Endothelial cell (in vitro differentiated cells): ENCODE measurements at regions not wholly inside any gene's neighbourhood (a gene's known extent, or its start where the extent isn't known, plus 50 kb on each side); places are given as distances from the start of the nearest gene placed in this dataset.

Source experiments
- DNase-seq: peaks from one replicate; pipeline ENCODE4 v3.0.0; 2021; ENCODE audit warnings: low spot score
- H3K27ac Mint-ChIP-seq: one replicate; pipeline ENCODE4 v1.8.0; 2021; ENCODE audit warnings: mixed read lengths, inconsistent platforms; ENCODE audit not compliant: unreplicated experiment
- H3K27me3 Mint-ChIP-seq: one replicate; pipeline ENCODE4 v1.8.0; 2021; ENCODE audit warnings: mild to moderate bottlenecking, moderate library complexity, mixed read lengths, inconsistent platforms; ENCODE audit not compliant: unreplicated experiment
- H3K36me3 Mint-ChIP-seq: one replicate; pipeline ENCODE4 v1.8.0; 2021; ENCODE audit warnings: mild to moderate bottlenecking, low read depth, mixed read lengths, inconsistent platforms; ENCODE audit not compliant: unreplicated experiment
- H3K4me1 Mint-ChIP-seq: one replicate; pipeline ENCODE4 v1.8.0; 2021; ENCODE audit warnings: mild to moderate bottlenecking, mixed read lengths, inconsistent platforms; ENCODE audit not compliant: unreplicated experiment
- H3K4me3 Mint-ChIP-seq: one replicate; pipeline ENCODE4 v1.8.0; 2021; ENCODE audit warnings: mild to moderate bottlenecking, mixed read lengths, inconsistent platforms; ENCODE audit not compliant: unreplicated experiment
- H3K9me3 Mint-ChIP-seq: one replicate; pipeline ENCODE4 v1.8.0; 2021; ENCODE audit warnings: mixed read lengths, inconsistent platforms; ENCODE audit not compliant: unreplicated experiment
- CTCF ChIP-seq: fragments of 200-600 bp; sonication (generic); IDR thresholded peaks from one replicate; pipeline ENCODE4 v1.5.0; 2021; ENCODE audit warnings: antibody characterized with exemption; ENCODE audit not compliant: unreplicated experiment

- Mint-ChIP-seq H3K4me1 (peaks cover 6% of the 10 kb centered on the region), H3K27me3 (peaks cover 5% of the 10 kb centered on the region), H3K36me3 (peaks cover 3% of the 10 kb centered on the region), H3K4me3 (no peak overlapping the region), H3K9me3 (no peaks in the 10 kb centered on the region), H3K27ac (no peak overlapping the region)
- DNase-seq, result no peak
- TF ChIP-seq CTCF, result no peak
Observed at GRCh38 chr6:43936476-43936875, 166.5 kb downstream of the VEGFA start.

- H3K36me3 Mint-ChIP-seq, result peaks cover 3% of the 10 kb centered on the region
- no peak for TF ChIP-seq CTCF
- no peaks in the 10 kb centered on the region for H3K9me3 Mint-ChIP-seq
- no peak overlapping the region for H3K27ac Mint-ChIP-seq
- H3K4me1 Mint-ChIP-seq, result peaks cover 6% of the 10 kb centered on the region
- no peak overlapping the region for H3K4me3 Mint-ChIP-seq
- DNase-seq, result no peak
- H3K27me3 Mint-ChIP-seq, result peaks cover 5% of the 10 kb centered on the region
Observed at GRCh38 chr6:43935921-43936439, 166.0 kb downstream of the VEGFA start.

- no peak for DNase-seq
- Mint-ChIP-seq H3K36me3 (peaks cover 3% of the 10 kb centered on the region), H3K27me3 (peaks cover 6% of the 10 kb centered on the region), H3K4me1 (peaks cover 6% of the 10 kb centered on the region), H3K9me3 (no peaks in the 10 kb centered on the region), H3K4me3 (no peak overlapping the region), H3K27ac (no peak overlapping the region)
- TF ChIP-seq CTCF, result no peak
Observed at GRCh38 chr6:43934803-43935602, 165.0 kb downstream of the VEGFA start.

- Mint-ChIP-seq H3K36me3 (peaks cover 3% of the 10 kb centered on the region), H3K9me3 (no peaks in the 10 kb centered on the region), H3K4me1 (peaks cover 6% of the 10 kb centered on the region), H3K4me3 (no peak overlapping the region), H3K27ac (no peak overlapping the region), H3K27me3 (peaks cover 6% of the 10 kb centered on the region)
- no peak for DNase-seq
- no peak for TF ChIP-seq CTCF
Observed at GRCh38 chr6:43934183-43934802, 164.3 kb downstream of the VEGFA start.
